Astrocyte (in vitro differentiated cells and primary cell): ENCODE measurements at regions not wholly inside any gene's neighbourhood (a gene's known extent, or its start where the extent isn't known, plus 50 kb on each side); places are given as distances from the start of the nearest gene placed in this dataset.
"Not testable (repeated sequence)": the region's sequence is repeated elsewhere in the genome, so short reads cannot be mapped to it uniquely, and the experiment has no call there.

Source experiments
- DNase-seq: peaks from one replicate; pipeline ENCODE4 v3.0.0-alpha.2; 2010; ENCODE audit warnings: low read depth
- FAIRE-seq: peaks from 2 replicates; lab custom pipeline; 2011; peaks lifted over from hg19 to GRCh38; lab: Jason Lieb, UNC
- H2AFZ ChIP-seq: 2 replicates; pipeline ENCODE4 v1.6.0; 2012; ENCODE audit warnings: low read depth, low read length, inconsistent platforms
- H3K27ac ChIP-seq: 2 replicates; pipeline ENCODE4 v1.5.1; 2011; ENCODE audit warnings: low read depth, low read length, inconsistent platforms
- H3K27me3 ChIP-seq: 2 replicates; pipeline ENCODE4 v1.6.0; 2011; ENCODE audit warnings: low read length, inconsistent platforms; ENCODE audit not compliant: insufficient read depth
- H3K36me3 ChIP-seq: 2 replicates; pipeline ENCODE4 v1.5.1; 2011; ENCODE audit warnings: low read length, inconsistent platforms; ENCODE audit not compliant: insufficient read depth
- H3K4me1 ChIP-seq: 2 replicates; pipeline ENCODE4 v1.5.1; 2011; ENCODE audit warnings: low read length, inconsistent platforms; ENCODE audit not compliant: insufficient read depth
- H3K4me2 ChIP-seq: 2 replicates; pipeline ENCODE4 v1.6.0; 2012; ENCODE audit warnings: low read length, inconsistent platforms
- H3K4me3 ChIP-seq: 2 replicates; pipeline ENCODE4 v1.5.1; 2011; ENCODE audit warnings: low read depth, mild to moderate bottlenecking, low read length, inconsistent platforms; ENCODE audit not compliant: insufficient read depth
- H3K79me2 ChIP-seq: 2 replicates; pipeline ENCODE4 v1.6.0; 2012; ENCODE audit warnings: mild to moderate bottlenecking, low read length, inconsistent platforms; ENCODE audit not compliant: insufficient read depth
- H3K9ac ChIP-seq: 2 replicates; pipeline ENCODE4 v1.6.0; 2012; ENCODE audit warnings: mild to moderate bottlenecking, low read length, inconsistent platforms
- H3K9me3 ChIP-seq: 2 replicates; pipeline ENCODE4 v1.5.1; 2012; ENCODE audit warnings: low read depth, mild to moderate bottlenecking, low read length, inconsistent platforms; ENCODE audit not compliant: insufficient read depth
- H4K20me1 ChIP-seq: 2 replicates; pipeline ENCODE4 v1.6.0; 2012; ENCODE audit warnings: low read length, inconsistent platforms; ENCODE audit not compliant: insufficient read depth
- H3K27ac Mint-ChIP-seq: one replicate; pipeline ENCODE4 v1.8.0; 2021; ENCODE audit warnings: mild to moderate bottlenecking, mixed read lengths; ENCODE audit not compliant: unreplicated experiment
- H3K27me3 Mint-ChIP-seq: one replicate; pipeline ENCODE4 v1.8.0; 2021; ENCODE audit warnings: low read depth, mixed read lengths; ENCODE audit not compliant: unreplicated experiment
- H3K36me3 Mint-ChIP-seq: one replicate; pipeline ENCODE4 v1.8.0; 2021; ENCODE audit warnings: low read depth, mixed read lengths; ENCODE audit not compliant: unreplicated experiment
- H3K4me1 Mint-ChIP-seq: one replicate; pipeline ENCODE4 v1.8.0; 2021; ENCODE audit warnings: low read depth, mixed read lengths; ENCODE audit not compliant: unreplicated experiment
- H3K4me3 Mint-ChIP-seq: one replicate; pipeline ENCODE4 v1.8.0; 2021; ENCODE audit warnings: mild to moderate bottlenecking, moderate library complexity, mixed read lengths; ENCODE audit not compliant: unreplicated experiment
- H3K9me3 Mint-ChIP-seq: one replicate; pipeline ENCODE4 v1.8.0; 2021; ENCODE audit warnings: mild to moderate bottlenecking, mixed read lengths; ENCODE audit not compliant: unreplicated experiment
- EZH2 ChIP-seq: IDR thresholded peaks from 2 replicates; pipeline ENCODE4 v1.6.1; 2012; ENCODE audit warnings: mild to moderate bottlenecking, low read length, inconsistent platforms; ENCODE audit not compliant: insufficient read depth
- TF ChIP-seq, protein P1 (sequence below): IDR thresholded peaks from 2 replicates; pipeline ENCODE4 v1.5.1; 2011; ENCODE audit warnings: low read depth, mild to moderate bottlenecking, inconsistent platforms, low read length, moderate library complexity; ENCODE audit not compliant: insufficient read depth

- no peak overlapping the region for H2AFZ ChIP-seq
- H3K9ac ChIP-seq: no peak overlapping the region
- H3K9me3 ChIP-seq: peaks cover 1% of the 10 kb centered on the region
- no peaks in the 10 kb centered on the region for H3K79me2 ChIP-seq
- DNase-seq (peak; percentile 39), FAIRE-seq (no peak)
- Mint-ChIP-seq H3K27me3 (no peaks in the 10 kb centered on the region), H3K4me1 (peaks cover 2% of the 10 kb centered on the region), H3K4me3 (no peak overlapping the region), H3K36me3 (no peaks in the 10 kb centered on the region), H3K9me3 (no peaks in the 10 kb centered on the region), H3K27ac (no peak overlapping the region)
- no peaks in the 10 kb centered on the region for H3K4me1 ChIP-seq
- H3K27ac ChIP-seq: no peak overlapping the region
- H3K27me3 ChIP-seq: no peaks in the 10 kb centered on the region
- H4K20me1 ChIP-seq: no peaks in the 10 kb centered on the region
- H3K4me2 ChIP-seq: no peak overlapping the region
- no peaks in the 10 kb centered on the region for H3K36me3 ChIP-seq
- TF ChIP-seq, protein P1, sequence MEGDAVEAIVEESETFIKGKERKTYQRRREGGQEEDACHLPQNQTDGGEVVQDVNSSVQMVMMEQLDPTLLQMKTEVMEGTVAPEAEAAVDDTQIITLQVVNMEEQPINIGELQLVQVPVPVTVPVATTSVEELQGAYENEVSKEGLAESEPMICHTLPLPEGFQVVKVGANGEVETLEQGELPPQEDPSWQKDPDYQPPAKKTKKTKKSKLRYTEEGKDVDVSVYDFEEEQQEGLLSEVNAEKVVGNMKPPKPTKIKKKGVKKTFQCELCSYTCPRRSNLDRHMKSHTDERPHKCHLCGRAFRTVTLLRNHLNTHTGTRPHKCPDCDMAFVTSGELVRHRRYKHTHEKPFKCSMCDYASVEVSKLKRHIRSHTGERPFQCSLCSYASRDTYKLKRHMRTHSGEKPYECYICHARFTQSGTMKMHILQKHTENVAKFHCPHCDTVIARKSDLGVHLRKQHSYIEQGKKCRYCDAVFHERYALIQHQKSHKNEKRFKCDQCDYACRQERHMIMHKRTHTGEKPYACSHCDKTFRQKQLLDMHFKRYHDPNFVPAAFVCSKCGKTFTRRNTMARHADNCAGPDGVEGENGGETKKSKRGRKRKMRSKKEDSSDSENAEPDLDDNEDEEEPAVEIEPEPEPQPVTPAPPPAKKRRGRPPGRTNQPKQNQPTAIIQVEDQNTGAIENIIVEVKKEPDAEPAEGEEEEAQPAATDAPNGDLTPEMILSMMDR: no peak
- no peak for TF ChIP-seq EZH2
- no peak overlapping the region for H3K4me3 ChIP-seq
Observed at GRCh38 chr3:177385831-177386301, 188.6 kb upstream of the TBL1XR1 start.

- H3K36me3 ChIP-seq: no peaks in the 10 kb centered on the region
- no peak overlapping the region for H3K27ac ChIP-seq
- Mint-ChIP-seq H3K27me3 (no peaks in the 10 kb centered on the region), H3K4me1 (peaks cover 2% of the 10 kb centered on the region), H3K4me3 (no peak overlapping the region), H3K36me3 (no peaks in the 10 kb centered on the region), H3K27ac (no peak overlapping the region), H3K9me3 (no peaks in the 10 kb centered on the region)
- no peak for DNase-seq
- no peaks in the 10 kb centered on the region for H4K20me1 ChIP-seq
- no peaks in the 10 kb centered on the region for H3K4me1 ChIP-seq
- no peaks in the 10 kb centered on the region for H3K27me3 ChIP-seq
- TF ChIP-seq, protein P1: no peak
- no peak for TF ChIP-seq EZH2
- no peak overlapping the region for H3K4me3 ChIP-seq
- no peak overlapping the region for H2AFZ ChIP-seq
- no peak for FAIRE-seq
- no peak overlapping the region for H3K9ac ChIP-seq
- no peaks in the 10 kb centered on the region for H3K9me3 ChIP-seq
- no peaks in the 10 kb centered on the region for H3K79me2 ChIP-seq
- H3K4me2 ChIP-seq: no peak overlapping the region
Observed at GRCh38 chr3:177388209-177388608, 190.9 kb upstream of the TBL1XR1 start.

GRCh38 chr3:177394231-177395024 is 197.1 kb upstream of the TBL1XR1 start:
- not testable (repeated sequence) for H3K79me2 ChIP-seq, H3K4me1 ChIP-seq, H3K4me1 Mint-ChIP-seq, H3K27ac ChIP-seq, H2AFZ ChIP-seq, H3K9me3 ChIP-seq, H3K9me3 Mint-ChIP-seq, H4K20me1 ChIP-seq, H3K9ac ChIP-seq, H3K27me3 Mint-ChIP-seq, DNase-seq, FAIRE-seq, H3K36me3 ChIP-seq, H3K4me3 ChIP-seq, H3K27ac Mint-ChIP-seq, H3K4me2 ChIP-seq, H3K4me3 Mint-ChIP-seq, H3K36me3 Mint-ChIP-seq, H3K27me3 ChIP-seq
